HG02763 (cell line): ENCODE measurements at regions not wholly inside any gene's neighbourhood (a gene's known extent, or its start where the extent isn't known, plus 50 kb on each side); places are given as distances from the start of the nearest gene placed in this dataset.

Experiments
- ATAC-seq: cut with Tn5 transposase; IDR thresholded peaks from one replicate; pipeline ENCODE4 v1.9.1; 2021; ENCODE audit warnings: mild to moderate bottlenecking, moderate library complexity; ENCODE audit not compliant: unreplicated experiment

- no peak for ATAC-seq
These were observed 1141.3 kb downstream of the BRINP3 start for GRCh38 chr1:189336115-189337100.

GRCh38 chr1:189349607-189350006 is 1128.1 kb downstream of the BRINP3 start:
- ATAC-seq: no peak

DNA sequence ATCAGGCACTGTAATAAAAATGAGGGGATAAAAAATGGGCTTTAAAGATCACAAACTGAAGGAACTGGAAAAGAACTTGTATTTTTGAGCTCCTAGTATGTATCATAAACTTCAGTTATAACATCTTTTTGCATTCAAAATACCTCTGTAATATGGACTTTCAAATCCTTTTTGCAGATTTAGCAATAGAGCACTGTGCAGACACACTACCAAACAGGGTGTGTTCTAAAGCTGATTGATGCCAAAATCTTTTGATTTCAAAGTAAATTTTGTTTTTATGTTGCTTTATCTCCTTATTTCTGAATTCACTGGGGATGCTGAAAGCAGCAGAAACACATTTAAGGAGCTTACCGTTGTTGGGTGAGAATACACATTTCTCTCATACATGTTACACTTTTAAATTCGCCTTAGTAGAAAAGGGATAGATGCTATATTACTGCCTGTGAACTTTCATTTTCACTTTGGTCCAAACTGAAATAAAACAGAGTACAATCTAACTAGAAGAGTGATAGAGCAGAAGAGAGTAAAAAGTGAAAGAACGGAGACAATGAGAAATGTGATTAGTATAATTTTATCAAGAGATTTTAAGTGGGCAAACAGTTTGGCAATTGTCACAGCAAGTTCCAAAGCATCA is 1126.6 kb downstream of the BRINP3 start:
- no peak for ATAC-seq

- ATAC-seq: no peak
These were observed 1125.7 kb downstream of the BRINP3 start for GRCh38 chr1:189351960-189352359.

- ATAC-seq: no peak
These were observed 1121.5 kb downstream of the BRINP3 start for GRCh38 chr1:189356206-189356605.

DNA sequence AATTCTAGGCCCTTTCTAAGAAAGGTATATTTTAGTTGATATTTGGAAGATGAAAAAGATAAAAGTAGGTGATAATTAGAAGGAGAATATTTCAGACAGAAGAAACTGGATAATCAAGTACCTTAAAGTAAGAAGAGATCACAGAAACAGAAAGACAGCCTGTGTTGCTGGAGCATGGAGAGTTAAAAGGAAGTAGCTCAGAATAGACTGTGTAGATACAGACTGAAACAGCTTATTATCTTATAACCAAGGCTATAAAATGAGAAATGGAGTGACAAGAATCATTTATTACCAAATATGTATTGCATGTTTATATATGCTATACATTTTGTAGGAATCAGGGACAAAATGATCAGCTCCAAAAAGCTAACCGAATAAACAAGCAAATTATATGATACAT is 1120.3 kb downstream of the BRINP3 start:
- no peak for ATAC-seq

GRCh38 chr1:189369612-189370011 is 1108.1 kb downstream of the BRINP3 start:
- no peak for ATAC-seq

DNA sequence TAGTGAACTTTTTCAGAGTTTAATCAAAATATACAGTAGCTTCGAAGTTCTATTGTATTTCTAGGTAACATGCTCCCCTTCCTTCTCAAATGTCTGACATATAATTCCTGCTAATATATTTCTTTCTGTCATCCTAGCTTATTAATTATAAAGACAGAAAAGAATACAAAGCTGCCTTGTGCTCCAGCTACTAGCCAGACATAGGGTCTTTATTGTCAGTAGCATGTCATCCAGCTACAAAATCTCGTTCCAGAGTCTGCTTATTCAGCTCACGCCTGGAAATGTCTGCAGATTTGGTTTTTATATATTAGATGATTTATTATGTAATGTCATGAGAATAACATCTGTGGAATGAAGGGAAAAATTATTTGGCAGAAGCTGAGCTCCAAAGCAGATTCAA is 1102.8 kb downstream of the BRINP3 start:
- no peak for ATAC-seq

GRCh38 chr1:189405419-189405818 is 1072.2 kb downstream of the BRINP3 start:
- no peak for ATAC-seq

DNA sequence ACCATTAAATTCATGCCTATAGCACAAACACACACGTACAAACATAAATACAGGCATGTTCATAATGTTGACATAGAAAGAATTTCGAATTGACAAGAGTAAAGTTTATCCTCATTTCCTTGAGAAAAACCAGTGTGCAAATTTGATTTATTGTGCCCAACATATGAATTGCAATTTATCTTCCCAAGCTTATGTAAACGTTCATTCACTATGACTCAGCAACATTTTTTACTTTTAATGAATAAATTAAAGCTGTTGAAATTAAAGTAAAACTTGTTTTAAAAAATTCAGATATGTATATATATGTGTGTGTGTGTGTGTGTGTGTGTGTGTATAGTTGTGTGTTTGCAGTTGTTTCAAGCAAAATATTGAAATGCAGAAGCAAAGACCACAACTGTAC is 1067.9 kb downstream of the BRINP3 start:
- ATAC-seq: no peak

GRCh38 chr1:189424746-189425331 is 1052.8 kb downstream of the BRINP3 start:
- ATAC-seq: no peak

GRCh38 chr1:189429610-189430009 is 1048.1 kb downstream of the BRINP3 start:
- ATAC-seq: no peak

DNA sequence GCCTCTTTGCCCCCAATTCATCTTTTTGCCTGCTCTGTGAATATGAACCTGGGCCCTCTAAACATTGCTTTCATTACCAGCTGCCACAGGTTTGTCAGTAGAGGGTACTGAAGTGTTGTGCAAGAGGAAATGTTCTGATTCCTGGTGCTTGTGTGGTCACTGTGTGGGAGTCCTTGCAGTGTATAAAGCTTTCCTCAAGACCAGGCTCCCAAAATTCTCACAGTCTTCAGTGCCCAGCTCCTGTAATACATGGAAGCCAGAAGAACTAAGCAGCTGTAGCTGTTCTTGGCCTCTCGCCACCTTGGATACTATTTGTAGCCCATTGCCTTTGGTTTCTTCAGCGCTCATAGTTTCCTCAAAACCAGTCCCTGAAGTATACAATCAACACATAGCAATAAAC is 1046.2 kb downstream of the BRINP3 start:
- ATAC-seq: no peak

GRCh38 chr1:189432753-189433152 is 1044.9 kb downstream of the BRINP3 start:
- no peak for ATAC-seq

DNA sequence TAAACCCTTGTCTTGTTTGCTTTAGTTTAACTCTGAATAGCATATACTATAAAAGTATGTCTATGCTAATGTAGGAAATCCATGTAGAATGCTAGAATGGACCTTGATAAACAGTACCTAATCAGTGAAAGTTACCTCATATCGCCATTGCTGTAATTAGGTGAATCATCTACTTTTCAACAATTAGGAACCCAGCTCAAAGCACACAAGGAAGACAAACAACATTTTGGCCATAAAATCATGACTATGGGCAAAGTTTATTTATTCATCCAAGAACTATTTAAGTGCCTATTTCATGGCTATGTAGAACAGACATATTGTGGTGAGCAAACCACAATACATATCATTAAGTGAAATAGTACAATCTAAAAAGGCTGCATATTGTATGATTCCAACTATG is 1043.2 kb downstream of the BRINP3 start:
- no peak for ATAC-seq

DNA sequence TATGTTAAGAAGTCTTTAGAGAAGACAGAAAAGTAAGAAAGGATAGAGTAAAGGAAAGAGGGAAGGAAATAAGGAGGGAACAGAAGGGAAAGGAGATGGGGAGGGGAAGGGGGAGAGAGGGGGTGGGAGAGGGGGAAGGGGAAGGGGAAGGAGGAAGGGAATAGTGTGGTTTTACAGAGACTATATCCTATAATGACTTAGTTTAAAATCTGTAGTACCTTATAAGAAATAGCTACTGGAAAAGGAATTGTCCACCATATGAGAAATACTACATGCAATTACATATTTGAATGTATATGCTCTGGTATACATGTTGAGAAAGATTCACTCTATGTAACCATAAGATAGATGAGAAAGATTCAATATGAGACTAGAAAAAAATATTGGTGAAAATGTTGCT is 1042.3 kb downstream of the BRINP3 start:
- ATAC-seq: no peak

DNA sequence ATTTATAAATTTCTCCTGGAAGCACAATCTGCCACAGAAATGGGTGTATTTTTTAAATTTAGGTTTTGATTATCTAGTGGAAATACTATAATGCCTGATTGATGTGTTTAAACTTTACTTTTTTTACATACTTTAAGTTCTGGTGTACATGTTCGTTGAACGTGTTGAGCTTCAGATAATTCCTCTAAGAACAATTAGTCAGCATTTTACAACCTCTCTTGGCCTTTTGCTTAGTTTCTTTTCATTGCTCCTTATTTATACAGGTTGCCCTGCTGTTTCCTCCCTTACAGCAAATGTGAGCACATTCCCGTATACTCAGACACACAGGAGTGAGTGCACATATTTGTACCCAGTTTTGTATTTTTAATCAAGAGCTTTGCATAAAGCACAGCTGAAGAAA is 1038.9 kb downstream of the BRINP3 start:
- ATAC-seq: no peak

DNA sequence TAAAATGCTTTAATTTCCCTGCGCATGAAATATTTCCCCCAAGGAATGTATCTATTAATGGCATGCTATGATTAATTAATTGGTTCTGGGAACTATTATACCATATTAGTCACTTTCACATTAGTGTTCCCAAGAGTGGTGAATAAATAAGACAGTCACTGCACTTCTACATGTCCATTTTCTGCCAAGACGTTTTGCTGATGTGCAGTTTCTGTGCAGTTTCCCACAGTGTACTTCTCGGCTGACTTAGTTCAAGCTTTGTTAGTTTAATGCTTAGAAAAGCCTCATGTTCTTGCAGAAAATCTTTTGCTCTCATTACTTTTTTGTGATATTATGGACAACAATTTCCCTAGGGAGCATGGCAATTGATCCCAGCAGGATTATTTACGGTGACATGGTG is 1014.5 kb downstream of the BRINP3 start:
- ATAC-seq: no peak

- ATAC-seq: no peak
These were observed 980.9 kb downstream of the BRINP3 start for GRCh38 chr1:189496768-189497167.

- no peak for ATAC-seq
These were observed 977.9 kb downstream of the BRINP3 start for GRCh38 chr1:189499736-189500135.

DNA sequence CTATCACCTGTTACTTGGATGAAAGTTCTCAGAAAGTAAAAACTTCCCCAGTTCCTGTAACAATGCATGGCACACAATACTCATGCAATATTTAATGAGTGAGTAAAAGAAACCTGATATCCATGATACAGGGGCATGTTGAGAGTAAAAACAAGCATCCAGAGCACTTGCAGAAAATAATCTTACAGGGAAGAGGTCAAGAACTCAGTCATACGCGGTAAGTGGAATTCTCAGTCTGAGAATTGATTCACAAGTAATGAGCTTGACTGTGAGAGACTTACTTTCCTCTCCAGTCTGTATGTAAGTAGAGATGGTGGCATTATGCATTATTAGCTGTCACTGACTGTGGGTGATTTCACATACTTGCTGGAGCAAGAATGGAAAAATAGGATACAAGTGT is 976.9 kb downstream of the BRINP3 start:
- no peak for ATAC-seq

GRCh38 chr1:189510827-189511226 is 966.8 kb downstream of the BRINP3 start:
- ATAC-seq: no peak
